ENCODE measurements at regions not wholly inside any gene's neighbourhood (a gene's known extent, or its start where the extent isn't known, plus 50 kb on each side); places are given as distances from the start of the nearest gene placed in this dataset.
A peak's percentile ranks its signal among the peaks of the same experiment; 100 is the strongest.

- peak; percentile 60; the same call in 1 of the 2 replicates for TF ChIP-seq TOE1 (IDR thresholded peaks at IDR 0.05; ENCODE audit: borderline replicate concordance)
- no peak for TF ChIP-seq TOE1 (CRISPR knock-in tag; IDR thresholded peaks at IDR 0.05; ENCODE audit: borderline replicate concordance, low read depth)
- TF ChIP-seq ESRRA (IDR thresholded peaks at IDR 0.05; ENCODE audit: borderline replicate concordance, low read depth), result peak; percentile 95
- TF ChIP-seq TEAD2 (tag; IDR thresholded peaks at IDR 0.05), result no peak
- peak; percentile 77 for TF ChIP-seq ZBTB9 (CRISPR knock-in tag; IDR thresholded peaks at IDR 0.05)
- peak; percentile 56; the same call in 1 of the 2 replicates for TF ChIP-seq BACH1 (tag; IDR thresholded peaks at IDR 0.05)
- TF ChIP-seq ZNF76 (CRISPR knock-in tag; IDR thresholded peaks at IDR 0.05; ENCODE audit: borderline replicate concordance), result 0 out of 2 replicates have a peak, but pooled peaks have one; percentile 37
- TF ChIP-seq ZNF41 (CRISPR knock-in tag; conservative IDR thresholded peaks at IDR 0.05), result peak; percentile 64; the same call in 1 of the 2 replicates
- TF ChIP-seq ATF7 (IDR thresholded peaks at IDR 0.05), result peak; percentile 79
- peak; percentile 90 for TF ChIP-seq SMAD3 (CRISPR knock-in tag; conservative IDR thresholded peaks at IDR 0.05)
- TF ChIP-seq DIDO1 (tag; IDR thresholded peaks at IDR 0.05; ENCODE audit: low read depth), result 0 out of 2 replicates have a peak, but pooled peaks have one; percentile 40
- peak; percentile 99 for TF ChIP-seq CBFA2T2 (conservative IDR thresholded peaks at IDR 0.05)
- peak; percentile 73 for TF ChIP-seq TAF9B (IDR thresholded peaks at IDR 0.05; ENCODE audit: partially characterized antibody)
- peak; percentile 98 for TF ChIP-seq ZEB2 (IDR thresholded peaks at IDR 0.05)
- peak; percentile 61; the same call in 1 of the 2 replicates for TF ChIP-seq MAFK (IDR thresholded peaks at IDR 0.05; ENCODE audit: low read length)
- no peak for TF ChIP-seq ZNF449 (CRISPR knock-in tag; IDR thresholded peaks at IDR 0.05)
- no peak for TF ChIP-seq SMAD2 (IDR thresholded peaks at IDR 0.05; ENCODE audit: low read depth, low read length)
- TF ChIP-seq ZKSCAN3 (CRISPR knock-in tag; IDR thresholded peaks at IDR 0.05), result no peak
- TF ChIP-seq ZNF592 (IDR thresholded peaks at IDR 0.05), result 0 out of 2 replicates have a peak, but pooled peaks have one; percentile 17
Measured at GRCh38 chr18:55748227-55748738, 160.3 kb upstream of the TCF4 start (continued).
